ENCODE measurements at regions not wholly inside any gene's neighbourhood (a gene's known extent, or its start where the extent isn't known, plus 50 kb on each side); places are given as distances from the start of the nearest gene placed in this dataset.
"Not testable (repeated sequence)": the region's sequence is repeated elsewhere in the genome, so short reads cannot be mapped to it uniquely, and the experiment has no call there.

GRCh38 chr12:13924286-13924685 is 57.1 kb downstream of the GRIN2B start:
- DNase-seq (ENCODE audit: extremely low read depth, low read depth): no peak
- no peak for TF ChIP-seq CTCF (IDR thresholded peaks at IDR 0.05; ENCODE audit: low read depth, low read length)

- DNase-seq (ENCODE audit: extremely low read depth, low read depth): no peak
- TF ChIP-seq CTCF (IDR thresholded peaks at IDR 0.05; ENCODE audit: low read depth, low read length): no peak
These were observed 62.5 kb downstream of the GRIN2B start for GRCh38 chr12:13918897-13919296.

GRCh38 chr12:13915096-13915495 is 66.3 kb downstream of the GRIN2B start:
- DNase-seq (ENCODE audit: extremely low read depth, low read depth): no peak

GRCh38 chr12:13913371-13913770 is 68.0 kb downstream of the GRIN2B start:
- TF ChIP-seq CTCF (IDR thresholded peaks at IDR 0.05; ENCODE audit: low read depth, low read length): no peak
- no peak for DNase-seq (ENCODE audit: extremely low read depth, low read depth)

More at GRCh38 chr12:13915096-13915495, 66.3 kb downstream of the GRIN2B start:
- TF ChIP-seq CTCF (IDR thresholded peaks at IDR 0.05; ENCODE audit: low read depth, low read length): no peak

- no peak for TF ChIP-seq CTCF (IDR thresholded peaks at IDR 0.05; ENCODE audit: low read depth, low read length)
- DNase-seq (ENCODE audit: extremely low read depth, low read depth): no peak
These were observed 69.4 kb downstream of the GRIN2B start for GRCh38 chr12:13911756-13912554.

GRCh38 chr12:13905794-13906193 is 75.6 kb downstream of the GRIN2B start:
- DNase-seq (ENCODE audit: extremely low read depth, low read depth): no peak
- no peak for TF ChIP-seq CTCF (IDR thresholded peaks at IDR 0.05; ENCODE audit: low read depth, low read length)

GRCh38 chr12:13900718-13901117 is 80.7 kb downstream of the GRIN2B start:
- DNase-seq (ENCODE audit: extremely low read depth, low read depth): no peak
- no peak for TF ChIP-seq CTCF (IDR thresholded peaks at IDR 0.05; ENCODE audit: low read depth, low read length)

- DNase-seq (ENCODE audit: extremely low read depth, low read depth): not testable (repeated sequence)
These were observed 83.0 kb downstream of the GRIN2B start for GRCh38 chr12:13898387-13898786.
